ENCODE measurements at regions not wholly inside any gene's neighbourhood (a gene's known extent, or its start where the extent isn't known, plus 50 kb on each side); places are given as distances from the start of the nearest gene placed in this dataset.

- no peaks in the 10 kb centered on the region for H3K9me1 ChIP-seq (ENCODE audit: control insufficient read depth, extremely low read depth, insufficient read depth, low read length)
- H3K79me2 ChIP-seq (ENCODE audit: control insufficient read depth, insufficient read depth, low read length): no peaks in the 10 kb centered on the region
- no peaks in the 10 kb centered on the region for H3K9me3 ChIP-seq (ENCODE audit: control insufficient read depth, low read depth, low read length)
- H3K4me1 ChIP-seq (ENCODE audit: control insufficient read depth, extremely low read depth, insufficient read depth, low read length): no peaks in the 10 kb centered on the region
- H3K27ac ChIP-seq (ENCODE audit: control insufficient read depth, insufficient read depth, low read length): no peak overlapping the region
- DNase-seq (ENCODE audit: low read depth, low spot score): no peak
- no peaks in the 10 kb centered on the region for H4K20me1 ChIP-seq (ENCODE audit: control insufficient read depth, extremely low read depth, insufficient read depth, low read length)
- no peak for TF ChIP-seq CTCF (optimal IDR thresholded peaks at IDR 0.05 in 1 of 3, IDR thresholded peaks at IDR 0.05 in 1 of 3, conservative IDR thresholded peaks at IDR 0.05 in 1 of 3; ENCODE audit: extremely low read depth in 1 of 3, insufficient read depth in 2 of 3, low read length in 3 of 3)
- TF ChIP-seq EZH2 (IDR thresholded peaks at IDR 0.05; ENCODE audit: low read length): no peak
- H3K27me3 ChIP-seq (ENCODE audit: control insufficient read depth, extremely low read depth, insufficient read depth, low read length): peaks cover 2% of the 10 kb centered on the region
- no peaks in the 10 kb centered on the region for H3K36me3 ChIP-seq (ENCODE audit: control insufficient read depth in 2 of 2, extremely low read depth in 1 of 2, insufficient read depth in 2 of 2, low read length in 2 of 2)
- H3K4me2 ChIP-seq (ENCODE audit: control insufficient read depth, extremely low read depth, insufficient read depth, low read depth, low read length): no peak overlapping the region
- no peak for FAIRE-seq
- no peak overlapping the region for H3K9ac ChIP-seq (ENCODE audit: control insufficient read depth, extremely low read depth, insufficient read depth, low read length)
- no peak overlapping the region for H3K4me3 ChIP-seq (ENCODE audit: control insufficient read depth in 2 of 3, extremely low read depth in 1 of 3, insufficient read depth in 2 of 3, low read depth in 1 of 3, low read length in 3 of 3)
- no peak overlapping the region for H2AFZ ChIP-seq (ENCODE audit: control insufficient read depth, low read length)
- dilution Hi-C loops (cut with MboI; ENCODE audit: extremely low pct_ligation_motif_present, low sequenced_read_pairs): no loop called here
Observed at GRCh38 chr22:34805771-34806170, 260.2 kb upstream of the ISX start.

- H3K4me2 ChIP-seq (ENCODE audit: control insufficient read depth, extremely low read depth, insufficient read depth, low read depth, low read length): no peak overlapping the region
- H3K79me2 ChIP-seq (ENCODE audit: control insufficient read depth, insufficient read depth, low read length): no peaks in the 10 kb centered on the region
- H3K4me1 ChIP-seq (ENCODE audit: control insufficient read depth, extremely low read depth, insufficient read depth, low read length): no peaks in the 10 kb centered on the region
- DNase-seq (ENCODE audit: low read depth, low spot score) (no peak), FAIRE-seq (no peak)
- H2AFZ ChIP-seq (ENCODE audit: control insufficient read depth, low read length): no peak overlapping the region
- no peaks in the 10 kb centered on the region for H3K36me3 ChIP-seq (ENCODE audit: control insufficient read depth in 2 of 2, extremely low read depth in 1 of 2, insufficient read depth in 2 of 2, low read length in 2 of 2)
- no peak for TF ChIP-seq CTCF (optimal IDR thresholded peaks at IDR 0.05 in 1 of 3, IDR thresholded peaks at IDR 0.05 in 1 of 3, conservative IDR thresholded peaks at IDR 0.05 in 1 of 3; ENCODE audit: extremely low read depth in 1 of 3, insufficient read depth in 2 of 3, low read length in 3 of 3)
- no peak for TF ChIP-seq EZH2 (IDR thresholded peaks at IDR 0.05; ENCODE audit: low read length)
- H3K9ac ChIP-seq (ENCODE audit: control insufficient read depth, extremely low read depth, insufficient read depth, low read length): no peak overlapping the region
- no peaks in the 10 kb centered on the region for H3K27me3 ChIP-seq (ENCODE audit: control insufficient read depth, extremely low read depth, insufficient read depth, low read length)
- no peaks in the 10 kb centered on the region for H4K20me1 ChIP-seq (ENCODE audit: control insufficient read depth, extremely low read depth, insufficient read depth, low read length)
- no peaks in the 10 kb centered on the region for H3K9me1 ChIP-seq (ENCODE audit: control insufficient read depth, extremely low read depth, insufficient read depth, low read length)
- dilution Hi-C loops (cut with MboI; ENCODE audit: extremely low pct_ligation_motif_present, low sequenced_read_pairs): no loop called here
- no peak overlapping the region for H3K4me3 ChIP-seq (ENCODE audit: control insufficient read depth in 2 of 3, extremely low read depth in 1 of 3, insufficient read depth in 2 of 3, low read depth in 1 of 3, low read length in 3 of 3)
- H3K9me3 ChIP-seq (ENCODE audit: control insufficient read depth, low read depth, low read length): no peaks in the 10 kb centered on the region
- no peak overlapping the region for H3K27ac ChIP-seq (ENCODE audit: control insufficient read depth, insufficient read depth, low read length)
Observed at GRCh38 chr22:34808618-34809017, 257.3 kb upstream of the ISX start.

All from keratinocyte (primary cell).